MM.1S (cell line): ENCODE measurements at regions not wholly inside any gene's neighbourhood (a gene's known extent, or its start where the extent isn't known, plus 50 kb on each side); places are given as distances from the start of the nearest gene placed in this dataset.

Source experiments
- CTCF ChIP-seq: fragments of 300-600 bp; sonication (generic); IDR thresholded peaks from 2 replicates; pipeline ENCODE4 v1.5.1; 2016; ENCODE audit warnings: antibody characterized with exemption, low read length, mixed read lengths
- EZH2 ChIP-seq: fragments of 300-600 bp; sonication (generic); optimal IDR thresholded peaks from 2 replicates; pipeline ENCODE3; 2017; ENCODE audit warnings: low read depth, mild to moderate bottlenecking, antibody characterized with exemption, low read length, mixed read lengths

GRCh38 chr4:148814030-148814429 is 371.8 kb upstream of the NR3C2 start:
- TF ChIP-seq CTCF: no peak
- no peak for TF ChIP-seq EZH2
